ENCODE measurements at regions not wholly inside any gene's neighbourhood (a gene's known extent, or its start where the extent isn't known, plus 50 kb on each side); places are given as distances from the start of the nearest gene placed in this dataset.

- H3K36me3 Mint-ChIP-seq (ENCODE audit: unreplicated experiment): no peaks in the 10 kb centered on the region
- peaks cover 6% of the 10 kb centered on the region for H3K4me1 Mint-ChIP-seq (ENCODE audit: unreplicated experiment)
- no peak overlapping the region for H3K27ac Mint-ChIP-seq (ENCODE audit: unreplicated experiment)
- TF ChIP-seq, protein P1, sequence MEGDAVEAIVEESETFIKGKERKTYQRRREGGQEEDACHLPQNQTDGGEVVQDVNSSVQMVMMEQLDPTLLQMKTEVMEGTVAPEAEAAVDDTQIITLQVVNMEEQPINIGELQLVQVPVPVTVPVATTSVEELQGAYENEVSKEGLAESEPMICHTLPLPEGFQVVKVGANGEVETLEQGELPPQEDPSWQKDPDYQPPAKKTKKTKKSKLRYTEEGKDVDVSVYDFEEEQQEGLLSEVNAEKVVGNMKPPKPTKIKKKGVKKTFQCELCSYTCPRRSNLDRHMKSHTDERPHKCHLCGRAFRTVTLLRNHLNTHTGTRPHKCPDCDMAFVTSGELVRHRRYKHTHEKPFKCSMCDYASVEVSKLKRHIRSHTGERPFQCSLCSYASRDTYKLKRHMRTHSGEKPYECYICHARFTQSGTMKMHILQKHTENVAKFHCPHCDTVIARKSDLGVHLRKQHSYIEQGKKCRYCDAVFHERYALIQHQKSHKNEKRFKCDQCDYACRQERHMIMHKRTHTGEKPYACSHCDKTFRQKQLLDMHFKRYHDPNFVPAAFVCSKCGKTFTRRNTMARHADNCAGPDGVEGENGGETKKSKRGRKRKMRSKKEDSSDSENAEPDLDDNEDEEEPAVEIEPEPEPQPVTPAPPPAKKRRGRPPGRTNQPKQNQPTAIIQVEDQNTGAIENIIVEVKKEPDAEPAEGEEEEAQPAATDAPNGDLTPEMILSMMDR (IDR thresholded peaks at IDR 0.05): no peak
- DNase-seq (ENCODE audit: extremely low spot score, unreplicated experiment): no peak
- no peaks in the 10 kb centered on the region for H3K9me3 Mint-ChIP-seq (ENCODE audit: unreplicated experiment)
- no peak overlapping the region for H3K4me3 Mint-ChIP-seq (ENCODE audit: unreplicated experiment)
- H3K27me3 Mint-ChIP-seq (ENCODE audit: unreplicated experiment): peaks cover 2% of the 10 kb centered on the region
Measured at GRCh38 chr17:62876063-62876462, 67.9 kb upstream of the MARCHF10 start.

GRCh38 chr17:62875296-62875695 lies 67.2 kb upstream of the MARCHF10 start:
- DNase-seq (ENCODE audit: extremely low spot score, unreplicated experiment): no peak
- Mint-ChIP-seq H3K36me3 (ENCODE audit: unreplicated experiment) (no peaks in the 10 kb centered on the region), H3K4me1 (ENCODE audit: unreplicated experiment) (peaks cover 10% of the 10 kb centered on the region), H3K27me3 (ENCODE audit: unreplicated experiment) (peaks cover 2% of the 10 kb centered on the region), H3K4me3 (ENCODE audit: unreplicated experiment) (no peak overlapping the region), H3K27ac (ENCODE audit: unreplicated experiment) (no peak overlapping the region), H3K9me3 (ENCODE audit: unreplicated experiment) (no peaks in the 10 kb centered on the region)
- TF ChIP-seq, protein P1 (IDR thresholded peaks at IDR 0.05): no peak

DNA sequence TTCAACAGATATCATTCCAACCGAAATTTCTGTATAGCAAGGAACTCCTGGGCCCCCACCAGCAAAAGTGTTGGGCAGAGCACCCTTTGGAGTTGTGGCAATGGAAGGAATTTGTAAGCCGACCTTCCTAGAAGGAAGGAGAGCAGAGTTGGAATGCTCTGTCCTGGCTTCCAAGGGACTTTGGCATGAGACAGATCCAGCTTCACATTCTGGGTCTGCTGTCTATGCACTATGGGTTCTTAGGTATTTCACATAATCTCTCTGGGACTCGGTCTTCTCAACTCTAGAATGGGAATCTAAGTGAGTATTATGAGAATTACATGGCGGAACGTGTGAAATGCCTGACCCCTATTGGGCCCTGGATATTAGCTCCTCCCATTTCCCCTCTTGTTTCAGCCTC lies 63.2 kb upstream of the MARCHF10 start:
- H3K36me3 Mint-ChIP-seq (ENCODE audit: unreplicated experiment): no peaks in the 10 kb centered on the region
- peaks cover 4% of the 10 kb centered on the region for H3K27me3 Mint-ChIP-seq (ENCODE audit: unreplicated experiment)
- no peak overlapping the region for H3K27ac Mint-ChIP-seq (ENCODE audit: unreplicated experiment)
- H3K4me3 Mint-ChIP-seq (ENCODE audit: unreplicated experiment): no peak overlapping the region
- no peak for DNase-seq (ENCODE audit: extremely low spot score, unreplicated experiment)
- H3K9me3 Mint-ChIP-seq (ENCODE audit: unreplicated experiment): no peaks in the 10 kb centered on the region
- H3K4me1 Mint-ChIP-seq (ENCODE audit: unreplicated experiment): peaks cover 12% of the 10 kb centered on the region
- TF ChIP-seq, protein P1 (IDR thresholded peaks at IDR 0.05): no peak

DNA sequence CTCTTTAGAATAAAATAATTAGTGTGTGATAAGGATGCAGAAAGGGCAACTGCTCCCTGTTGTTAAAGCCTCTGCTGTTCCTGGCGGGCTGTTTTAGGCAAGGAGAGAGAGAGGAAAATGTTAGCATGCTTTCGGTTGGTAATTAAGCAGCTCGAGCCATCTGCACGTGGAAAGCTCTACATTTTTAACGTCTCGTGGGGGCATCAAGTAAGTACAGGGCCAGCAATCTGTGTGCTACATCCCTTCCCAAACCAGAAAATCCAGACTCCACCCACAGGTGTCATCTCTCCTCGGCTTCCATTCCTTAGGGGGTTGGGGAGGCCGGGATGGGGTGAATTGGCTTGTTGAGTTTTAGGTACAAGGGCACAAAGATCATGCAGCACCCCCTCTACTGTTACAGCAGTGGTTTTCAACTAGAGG lies 62.4 kb upstream of the MARCHF10 start:
- peaks cover 4% of the 10 kb centered on the region for H3K27me3 Mint-ChIP-seq (ENCODE audit: unreplicated experiment)
- no peaks in the 10 kb centered on the region for H3K9me3 Mint-ChIP-seq (ENCODE audit: unreplicated experiment)
- no peaks in the 10 kb centered on the region for H3K36me3 Mint-ChIP-seq (ENCODE audit: unreplicated experiment)
- H3K4me3 Mint-ChIP-seq (ENCODE audit: unreplicated experiment): no peak overlapping the region
- no peak for DNase-seq (ENCODE audit: extremely low spot score, unreplicated experiment)
- TF ChIP-seq, protein P1 (IDR thresholded peaks at IDR 0.05): no peak
- peaks cover 12% of the 10 kb centered on the region for H3K4me1 Mint-ChIP-seq (ENCODE audit: unreplicated experiment)
- H3K27ac Mint-ChIP-seq (ENCODE audit: unreplicated experiment): peak overlapping the region; percentile 80

DNA sequence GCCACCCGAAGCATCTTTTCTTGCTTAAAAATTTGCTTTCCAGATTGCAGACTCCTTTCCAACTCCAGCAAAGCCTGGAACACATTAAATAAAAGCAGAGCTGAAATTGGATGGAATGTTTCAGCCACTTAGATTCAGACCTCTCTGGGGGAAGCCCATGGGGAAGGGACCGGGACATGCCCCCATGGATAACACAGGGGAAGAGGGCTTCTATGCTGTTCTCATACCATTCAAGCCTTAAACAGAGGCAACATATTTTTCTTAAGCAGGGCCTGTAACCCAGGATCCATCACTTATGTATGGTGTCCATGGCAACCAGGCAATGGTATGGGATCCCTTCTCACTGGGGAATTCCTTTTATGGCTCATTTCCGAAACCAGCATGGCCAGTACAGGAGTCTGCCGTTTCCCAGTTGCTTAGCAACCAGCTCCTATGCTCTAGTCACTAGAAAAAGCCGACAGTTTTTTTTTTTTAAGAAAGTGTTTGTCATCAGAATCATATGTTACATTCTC lies 62.0 kb upstream of the MARCHF10 start:
- Mint-ChIP-seq H3K36me3 (ENCODE audit: unreplicated experiment) (no peaks in the 10 kb centered on the region), H3K4me3 (ENCODE audit: unreplicated experiment) (no peak overlapping the region), H3K27me3 (ENCODE audit: unreplicated experiment) (peaks cover 4% of the 10 kb centered on the region), H3K9me3 (ENCODE audit: unreplicated experiment) (no peaks in the 10 kb centered on the region), H3K4me1 (ENCODE audit: unreplicated experiment) (peaks cover 12% of the 10 kb centered on the region), H3K27ac (ENCODE audit: unreplicated experiment) (peak overlapping the region; percentile 81)
- DNase-seq (ENCODE audit: extremely low spot score, unreplicated experiment): peak; percentile 86
- TF ChIP-seq, protein P1 (IDR thresholded peaks at IDR 0.05): no peak
